GM20000 (cell line): ENCODE measurements at regions not wholly inside any gene's neighbourhood (a gene's known extent, or its start where the extent isn't known, plus 50 kb on each side); places are given as distances from the start of the nearest gene placed in this dataset.
"Not testable (repeated sequence)": the region's sequence is repeated elsewhere in the genome, so short reads cannot be mapped to it uniquely, and the experiment has no call there.

Experiments used
- DNase-seq: peaks from one replicate; pipeline ENCODE4 v3.0.0; 2012; ENCODE audit warnings: low spot score
- TF ChIP-seq, protein P1 (sequence below): IDR thresholded peaks from 2 replicates; pipeline ENCODE4 v1.5.1; 2012; ENCODE audit warnings: mild to moderate bottlenecking, control low read depth; ENCODE audit errors: extremely low read depth, missing control alignments

DNA sequence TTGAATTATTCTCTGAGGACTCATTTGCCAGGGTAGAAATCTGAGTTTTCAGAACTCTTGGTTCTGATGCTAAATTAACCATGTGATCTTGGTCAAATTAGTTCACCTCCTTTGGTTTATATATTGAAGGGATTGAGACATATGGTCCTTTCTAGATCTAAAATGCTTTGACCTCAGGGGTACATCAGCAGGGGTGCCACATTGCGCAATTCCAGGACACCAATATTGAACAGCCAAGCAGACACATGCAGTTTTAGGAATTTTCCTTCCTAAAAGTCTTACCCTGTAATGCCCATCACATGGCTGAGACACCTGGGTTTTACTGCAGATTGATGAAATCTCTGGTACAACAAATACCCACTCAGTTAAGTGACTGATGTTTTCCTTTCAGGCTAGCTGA, 254.4 kb upstream of the NCAM1 start:
- TF ChIP-seq, protein P1, sequence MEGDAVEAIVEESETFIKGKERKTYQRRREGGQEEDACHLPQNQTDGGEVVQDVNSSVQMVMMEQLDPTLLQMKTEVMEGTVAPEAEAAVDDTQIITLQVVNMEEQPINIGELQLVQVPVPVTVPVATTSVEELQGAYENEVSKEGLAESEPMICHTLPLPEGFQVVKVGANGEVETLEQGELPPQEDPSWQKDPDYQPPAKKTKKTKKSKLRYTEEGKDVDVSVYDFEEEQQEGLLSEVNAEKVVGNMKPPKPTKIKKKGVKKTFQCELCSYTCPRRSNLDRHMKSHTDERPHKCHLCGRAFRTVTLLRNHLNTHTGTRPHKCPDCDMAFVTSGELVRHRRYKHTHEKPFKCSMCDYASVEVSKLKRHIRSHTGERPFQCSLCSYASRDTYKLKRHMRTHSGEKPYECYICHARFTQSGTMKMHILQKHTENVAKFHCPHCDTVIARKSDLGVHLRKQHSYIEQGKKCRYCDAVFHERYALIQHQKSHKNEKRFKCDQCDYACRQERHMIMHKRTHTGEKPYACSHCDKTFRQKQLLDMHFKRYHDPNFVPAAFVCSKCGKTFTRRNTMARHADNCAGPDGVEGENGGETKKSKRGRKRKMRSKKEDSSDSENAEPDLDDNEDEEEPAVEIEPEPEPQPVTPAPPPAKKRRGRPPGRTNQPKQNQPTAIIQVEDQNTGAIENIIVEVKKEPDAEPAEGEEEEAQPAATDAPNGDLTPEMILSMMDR, result no peak
- no peak for DNase-seq

DNA sequence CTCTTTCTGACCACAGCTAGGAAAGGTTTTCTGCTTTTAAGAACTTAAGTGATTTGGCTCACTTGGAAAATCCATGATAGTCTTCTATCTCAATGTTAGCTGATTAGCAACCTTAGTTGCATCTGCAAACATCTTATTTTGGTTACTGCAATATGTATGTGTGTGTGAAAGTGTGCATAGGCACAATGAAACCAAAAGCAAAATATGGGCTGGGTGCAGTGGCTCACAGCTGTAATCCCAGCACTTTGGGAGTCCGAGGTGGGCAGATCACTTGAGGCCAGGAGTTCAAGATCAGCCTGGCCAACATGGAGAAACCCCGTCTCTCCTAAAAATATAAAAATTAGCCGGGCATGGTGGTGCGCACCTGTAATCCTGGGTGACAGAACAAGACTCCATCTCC, 246.9 kb upstream of the NCAM1 start:
- not testable (repeated sequence) for DNase-seq

DNA sequence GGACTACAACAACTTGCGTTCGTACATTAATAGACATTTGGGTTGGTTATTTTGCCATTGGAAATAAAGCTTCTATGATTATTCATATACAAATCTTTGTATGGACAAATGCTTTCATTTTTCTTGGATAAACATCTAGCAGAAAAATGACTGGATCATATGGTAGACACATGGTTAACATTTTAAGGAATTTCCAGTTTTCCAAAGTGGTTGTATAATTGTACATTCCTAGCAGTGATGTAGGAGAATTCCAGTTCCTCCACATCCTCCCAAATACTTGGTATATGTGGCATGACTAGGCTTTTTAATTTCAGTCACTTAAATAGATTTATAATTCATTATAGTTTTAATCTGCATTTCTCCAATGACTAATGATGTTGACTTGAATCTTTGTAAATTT, 246.2 kb upstream of the NCAM1 start:
- TF ChIP-seq, protein P1, result no peak
- DNase-seq, result no peak

DNA sequence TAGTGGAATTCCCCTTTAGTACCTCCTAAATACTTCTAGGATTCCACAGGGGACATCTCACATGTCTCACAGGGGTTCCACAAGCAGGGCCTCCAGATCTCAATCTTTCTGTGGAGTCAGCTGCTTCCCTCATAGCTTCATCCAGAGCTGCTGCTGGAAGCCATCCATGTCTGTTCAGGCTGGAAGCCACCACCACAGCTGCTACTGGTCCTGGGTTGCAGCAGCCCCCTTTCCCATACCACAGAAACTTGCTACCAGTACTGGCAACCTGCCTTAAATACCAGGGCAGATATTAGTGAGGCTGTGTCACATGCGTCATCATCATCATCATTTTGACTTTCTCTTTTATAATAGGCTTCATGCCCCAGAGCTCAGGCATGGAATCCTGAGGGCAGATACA, 242.7 kb upstream of the NCAM1 start:
- TF ChIP-seq, protein P1, result no peak

DNA sequence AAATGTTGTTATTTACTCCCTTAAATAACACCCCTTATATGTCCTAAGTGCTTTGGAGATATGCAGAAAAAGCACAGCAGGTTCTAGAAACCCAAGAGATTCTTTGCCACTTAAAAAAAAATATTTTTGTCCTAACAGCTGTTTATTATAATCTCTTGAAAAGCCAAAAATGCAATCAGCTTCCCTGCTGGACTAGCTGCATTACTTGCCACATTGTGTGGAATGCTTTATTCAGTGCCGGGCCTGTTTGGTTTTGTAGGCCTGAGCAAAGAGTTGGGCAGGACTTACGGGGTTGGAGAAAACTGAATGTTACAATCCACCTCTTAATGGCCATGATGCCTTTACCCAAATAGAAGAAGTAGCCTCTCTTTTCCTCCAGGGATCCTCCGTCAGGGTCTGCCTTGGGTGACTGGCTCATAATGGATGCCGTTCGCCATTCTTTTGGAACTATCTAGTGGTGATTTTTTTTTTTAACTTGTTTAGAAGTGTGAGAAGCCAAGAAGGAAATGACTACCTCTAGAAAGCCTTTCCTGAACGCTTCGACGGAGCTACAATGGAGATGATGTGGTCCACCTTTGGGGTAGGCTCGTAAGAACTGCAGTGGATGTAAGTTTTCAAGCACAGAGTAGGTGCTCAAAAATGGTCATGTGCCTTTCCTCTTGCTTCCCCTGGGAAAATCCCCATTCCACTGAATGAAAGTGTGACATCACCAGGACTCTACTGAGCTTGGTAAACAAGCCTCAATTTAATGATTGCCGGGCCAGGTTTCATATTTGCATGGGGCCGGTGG, 241.3 kb upstream of the NCAM1 start:
- TF ChIP-seq, protein P1, result no peak
- no peak for DNase-seq

More for the DNA sequence above, 242.7 kb upstream of the NCAM1 start:
- DNase-seq, result no peak

DNA sequence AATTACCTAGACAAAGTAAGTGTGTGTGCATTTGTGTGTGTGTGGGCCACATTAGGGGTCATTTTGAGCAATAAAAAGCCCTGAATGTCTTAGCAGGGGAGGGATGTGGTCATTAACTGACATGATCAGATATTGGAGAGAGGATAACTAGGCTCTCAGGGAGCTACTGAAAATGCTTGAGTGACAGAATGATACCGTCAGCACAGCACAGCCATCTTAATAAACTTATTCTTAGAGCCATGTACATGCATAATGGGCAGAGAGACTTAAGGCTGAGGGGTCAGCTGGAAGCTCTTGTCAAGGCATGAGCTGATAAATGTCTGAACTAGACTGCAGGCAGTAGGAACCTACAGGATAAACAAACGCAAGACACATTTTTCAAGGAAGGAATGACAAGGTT, 239.1 kb upstream of the NCAM1 start:
- no peak for DNase-seq
- TF ChIP-seq, protein P1, result no peak

DNA sequence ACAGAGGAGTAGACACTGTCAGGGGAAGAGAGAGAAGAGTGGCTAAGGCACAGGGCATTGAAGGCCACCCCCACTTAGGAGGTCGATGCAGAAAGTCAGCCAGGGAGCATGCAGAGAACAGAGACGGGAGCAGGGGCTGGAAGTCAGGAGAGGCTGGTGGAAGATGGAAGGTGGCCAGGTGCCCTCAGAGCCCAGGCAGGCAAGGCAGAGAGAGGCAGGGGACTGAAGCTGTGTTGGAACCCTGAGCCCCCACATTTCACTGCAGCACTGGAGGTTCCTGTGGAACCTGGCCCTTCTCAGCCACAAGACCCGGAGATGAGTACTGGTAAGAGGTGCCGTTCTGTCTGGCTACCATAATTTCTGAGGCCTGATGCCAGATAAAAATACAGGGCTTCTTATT, 238.3 kb upstream of the NCAM1 start:
- TF ChIP-seq, protein P1, result no peak
- DNase-seq, result no peak

DNA sequence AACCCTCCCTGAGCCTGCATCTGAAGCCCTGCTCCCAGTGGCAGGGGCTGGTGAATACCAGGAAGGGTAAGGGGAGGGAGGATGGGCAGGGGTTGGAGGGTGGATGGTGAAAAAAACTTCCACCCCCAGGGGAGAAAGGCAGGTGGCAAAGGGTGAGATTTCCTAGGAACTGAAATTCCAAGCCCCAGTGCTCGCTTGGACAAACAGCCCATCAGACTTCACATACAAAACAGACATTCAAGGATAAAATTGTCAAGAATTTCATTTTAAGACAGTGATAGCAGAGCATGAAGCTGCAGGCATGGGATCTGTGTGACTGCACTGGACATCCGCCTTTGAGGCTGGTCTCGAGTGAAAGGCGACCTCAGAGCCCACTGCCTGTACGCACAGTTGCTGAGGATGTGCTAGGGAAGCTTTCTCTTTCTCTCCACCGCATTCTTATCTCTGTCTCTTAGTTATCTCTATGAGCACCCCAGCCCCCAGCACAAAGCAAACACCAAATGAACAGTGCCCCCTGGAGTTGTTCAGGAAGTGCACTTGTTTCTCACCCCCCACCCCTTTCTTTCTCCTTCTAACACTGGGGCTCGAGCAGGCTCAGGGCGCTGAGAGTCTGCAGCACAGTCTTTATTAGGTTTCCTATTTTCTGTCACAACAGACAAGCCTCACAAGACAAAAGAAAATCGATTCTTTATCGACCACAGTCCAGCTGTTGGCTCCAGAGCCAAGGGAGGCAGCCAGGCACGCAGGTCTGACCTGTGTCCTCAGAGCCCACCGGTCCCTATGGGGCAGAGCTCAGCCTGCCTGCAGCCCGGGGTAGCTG, 237.3 kb upstream of the NCAM1 start:
- no peak for DNase-seq
- TF ChIP-seq, protein P1, result no peak
